Breast epithelium (tissue), 4 donors: ENCODE measurements at regions not wholly inside any gene's neighbourhood (a gene's known extent, or its start where the extent isn't known, plus 50 kb on each side); places are given as distances from the start of the nearest gene placed in this dataset.

Experiments
- DNase-seq, 2 donors: peaks; one replicate each; pipeline ENCODE4 v3.0.0-alpha.2; 2019; ENCODE audit warnings: low spot score in 2 of 2
- H3K27ac ChIP-seq, 2 donors: fragments of 200-600 bp; sonication (generic) in 1 of 2; one replicate each; pipeline ENCODE4 v1.5.1; 2016 to 2019; ENCODE audit warnings: mild to moderate bottlenecking in 1 of 2
- H3K27me3 ChIP-seq, 2 donors: fragments of 200-600 bp; sonication (generic) in 1 of 2; one replicate each; pipeline versions ENCODE4 v1.5.1 to v1.6.0; 2017 to 2019; ENCODE audit warnings: control low read depth in 1 of 2, mild to moderate bottlenecking in 1 of 2
- H3K36me3 ChIP-seq: fragments of 200-600 bp; one replicate; pipeline ENCODE4 v1.5.1; 2019
- H3K4me1 ChIP-seq, 2 donors: fragments of 200-600 bp; sonication (generic); one replicate each; pipeline ENCODE4 v1.5.1; 2016 to 2019; ENCODE audit warnings: control low read depth in 1 of 2
- H3K4me3 ChIP-seq, 3 donors: fragments of 200-600 bp; sonication (generic); 1 replicate in 2 of 3; 2 replicates in 1 of 3; pipeline ENCODE4 v1.5.1; 2016 to 2019; ENCODE audit warnings: mild to moderate bottlenecking in 3 of 3, moderate library complexity in 2 of 3
- H3K9me3 ChIP-seq, 2 donors: fragments of 200-600 bp; sonication (generic) in 1 of 2; one replicate each; pipeline ENCODE4 v1.5.1; 2016 to 2019; ENCODE audit warnings: control low read depth in 1 of 2
- POLR2A ChIP-seq: fragments of 450-650 bp; IDR thresholded peaks from one replicate; pipeline ENCODE4 v1.6.1; 2016; ENCODE audit warnings: antibody characterized with exemption, mild to moderate bottlenecking, moderate library complexity
- POLR2AphosphoS5 ChIP-seq, 3 donors: sonication (generic); formaldehyde crosslinking; IDR thresholded peaks; one replicate each; pipeline ENCODE4 v1.6.1; 2017; ENCODE audit warnings: antibody characterized with exemption in 3 of 3
- intact Hi-C: fragments of 100-400 bp; cut with DNase I; formaldehyde crosslinking; loops from one replicate; pipeline ENCODE4 v1.15.1; 2023; ENCODE audit warnings: low total_unique reads
- TF ChIP-seq, protein P1 (sequence below), 3 donors: fragments of 450-650 bp; IDR thresholded peaks; one replicate each; pipeline ENCODE4 v1.5.1; 2016 to 2017; ENCODE audit warnings: antibody characterized with exemption in 3 of 3, mild to moderate bottlenecking in 3 of 3, moderate library complexity in 3 of 3

- peaks cover 0 to 7% of the 10 kb centered on the region in 2 donors for H3K9me3 ChIP-seq
- no peak overlapping the region for H3K27ac ChIP-seq
- no peak for DNase-seq
- no peaks in the 10 kb centered on the region for H3K4me1 ChIP-seq
- no peaks in the 10 kb centered on the region for H3K27me3 ChIP-seq
- H3K4me3 ChIP-seq: no peak overlapping the region
- TF ChIP-seq POLR2AphosphoS5 (IDR thresholded peaks at IDR 0.05) (no peak), POLR2A (no peak)
- TF ChIP-seq, protein P1, sequence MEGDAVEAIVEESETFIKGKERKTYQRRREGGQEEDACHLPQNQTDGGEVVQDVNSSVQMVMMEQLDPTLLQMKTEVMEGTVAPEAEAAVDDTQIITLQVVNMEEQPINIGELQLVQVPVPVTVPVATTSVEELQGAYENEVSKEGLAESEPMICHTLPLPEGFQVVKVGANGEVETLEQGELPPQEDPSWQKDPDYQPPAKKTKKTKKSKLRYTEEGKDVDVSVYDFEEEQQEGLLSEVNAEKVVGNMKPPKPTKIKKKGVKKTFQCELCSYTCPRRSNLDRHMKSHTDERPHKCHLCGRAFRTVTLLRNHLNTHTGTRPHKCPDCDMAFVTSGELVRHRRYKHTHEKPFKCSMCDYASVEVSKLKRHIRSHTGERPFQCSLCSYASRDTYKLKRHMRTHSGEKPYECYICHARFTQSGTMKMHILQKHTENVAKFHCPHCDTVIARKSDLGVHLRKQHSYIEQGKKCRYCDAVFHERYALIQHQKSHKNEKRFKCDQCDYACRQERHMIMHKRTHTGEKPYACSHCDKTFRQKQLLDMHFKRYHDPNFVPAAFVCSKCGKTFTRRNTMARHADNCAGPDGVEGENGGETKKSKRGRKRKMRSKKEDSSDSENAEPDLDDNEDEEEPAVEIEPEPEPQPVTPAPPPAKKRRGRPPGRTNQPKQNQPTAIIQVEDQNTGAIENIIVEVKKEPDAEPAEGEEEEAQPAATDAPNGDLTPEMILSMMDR (IDR thresholded peaks at IDR 0.05): no peak
- intact Hi-C loops: no loop called here
- H3K36me3 ChIP-seq: no peaks in the 10 kb centered on the region
Measured at GRCh38 chr4:54976682-54977081, 148.7 kb downstream of the KDR start.

- DNase-seq: no peak
- Histone ChIP-seq H3K36me3 (no peaks in the 10 kb centered on the region), H3K4me1 (no peaks in the 10 kb centered on the region), H3K27ac (no peak overlapping the region), H3K4me3 (no peak overlapping the region), H3K27me3 (no peaks in the 10 kb centered on the region), H3K9me3 (peaks cover 0 to 7% of the 10 kb centered on the region in 2 donors)
- intact Hi-C loops: no loop called here
- TF ChIP-seq, protein P1 (IDR thresholded peaks at IDR 0.05): no peak
- no peak for TF ChIP-seq POLR2A
- TF ChIP-seq POLR2AphosphoS5 (IDR thresholded peaks at IDR 0.05): no peak
Measured at GRCh38 chr4:54976031-54976430, 149.4 kb downstream of the KDR start.

GRCh38 chr4:54973784-54974183 lies 151.6 kb downstream of the KDR start:
- TF ChIP-seq POLR2AphosphoS5 (IDR thresholded peaks at IDR 0.05): no peak
- no peak overlapping the region for H3K4me3 ChIP-seq
- intact Hi-C loops: no loop called here

GRCh38 chr4:54971474-54971950 lies 153.9 kb downstream of the KDR start:
- H3K4me1 ChIP-seq: no peaks in the 10 kb centered on the region
- no peak for DNase-seq
- H3K4me3 ChIP-seq: no peak overlapping the region
- no peaks in the 10 kb centered on the region for H3K27me3 ChIP-seq
- intact Hi-C loops: no loop called here
- TF ChIP-seq, protein P1 (IDR thresholded peaks at IDR 0.05): peak; percentile 51 to 70 (median 63)
- TF ChIP-seq POLR2A: no peak
- TF ChIP-seq POLR2AphosphoS5 (IDR thresholded peaks at IDR 0.05): no peak
- no peaks in the 10 kb centered on the region for H3K36me3 ChIP-seq
- H3K27ac ChIP-seq: no peak overlapping the region
- H3K9me3 ChIP-seq: no peaks in the 10 kb centered on the region

More at GRCh38 chr4:54973784-54974183, 151.6 kb downstream of the KDR start:
- Histone ChIP-seq H3K36me3 (no peaks in the 10 kb centered on the region), H3K27me3 (no peaks in the 10 kb centered on the region), H3K9me3 (no peaks in the 10 kb centered on the region), H3K27ac (no peak overlapping the region), H3K4me1 (no peaks in the 10 kb centered on the region)
- DNase-seq: no peak

DNA sequence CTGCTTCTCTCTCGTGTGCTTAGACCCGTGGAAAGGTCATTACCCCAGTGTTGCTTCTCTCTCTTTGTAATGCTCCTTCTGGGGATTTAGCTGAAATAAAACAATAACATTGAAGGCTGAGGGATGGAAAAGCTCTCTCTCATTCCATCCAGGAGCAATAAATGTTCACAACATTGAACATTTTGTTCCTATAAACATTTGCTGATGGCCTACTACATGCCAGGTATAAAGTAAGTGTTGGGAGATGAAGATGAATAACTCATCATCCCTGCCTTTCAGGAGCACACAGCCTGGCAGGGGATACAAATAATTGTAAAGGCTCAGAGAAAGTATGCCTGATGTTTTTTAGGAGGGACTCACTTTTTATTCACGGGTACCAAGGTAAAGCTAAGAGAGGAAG lies 158.1 kb downstream of the KDR start:
- TF ChIP-seq, protein P1 (IDR thresholded peaks at IDR 0.05): no peak
- TF ChIP-seq POLR2AphosphoS5 (IDR thresholded peaks at IDR 0.05): no peak
- TF ChIP-seq POLR2A: no peak
- Histone ChIP-seq H3K27me3 (no peaks in the 10 kb centered on the region), H3K36me3 (no peaks in the 10 kb centered on the region), H3K4me3 (no peak overlapping the region), H3K9me3 (no peaks in the 10 kb centered on the region), H3K4me1 (no peaks in the 10 kb centered on the region), H3K27ac (no peak overlapping the region)
- intact Hi-C loops: no loop called here
- no peak for DNase-seq
